HEK293 (cell line): ENCODE measurements at regions not wholly inside any gene's neighbourhood (a gene's known extent, or its start where the extent isn't known, plus 50 kb on each side); places are given as distances from the start of the nearest gene placed in this dataset.

Experiments
- CTCF ChIA-PET: fragments of 350-600 bp; formaldehyde crosslinking; extraction: SDS; loops from one replicate; lab custom pipeline; 2021; ENCODE audit warnings: antibody characterized with exemption; lab: Yijun Ruan, JAX
- POLR2A ChIA-PET: fragments of 300-600 bp; formaldehyde crosslinking; extraction: SDS; loops from one replicate; lab custom pipeline; 2020; ENCODE audit warnings: antibody characterized with exemption, inconsistent platforms; lab: Yijun Ruan, JAX
- H3K27ac ChIP-seq: fragments of 200-500 bp; sonication (Bioruptor generic); 2 replicates; pipeline ENCODE4 v1.5.1; 2014; ENCODE audit warnings: low read depth, low read length, control low read depth, inconsistent platforms; ENCODE audit errors: extremely low read depth
- H3K36me3 ChIP-seq, 2 experiments: fragments of 200-500 bp in 1 of 2; sonication (Bioruptor generic) in 1 of 2; 1 replicate in 1 of 2; 2 replicates in 1 of 2; pipeline ENCODE4 v1.5.1; 2014 to 2017; ENCODE audit warnings: inconsistent platforms in 2 of 2, low read length in 2 of 2; ENCODE audit not compliant: control insufficient read depth in 2 of 2, insufficient read depth in 1 of 2
- H3K4me1 ChIP-seq: fragments of 200-500 bp; sonication (Bioruptor generic); 2 replicates; pipeline ENCODE4 v1.5.1; 2014; ENCODE audit warnings: mild to moderate bottlenecking, low read length, inconsistent platforms; ENCODE audit not compliant: control insufficient read depth, insufficient read depth
- H3K4me3 ChIP-seq: 2 replicates; pipeline ENCODE4 v1.5.1; 2011; ENCODE audit warnings: low read depth, mild to moderate bottlenecking, control low read depth, low read length, moderate library complexity
- H3K9me3 ChIP-seq: fragments of 200-500 bp; sonication (Bioruptor generic); 2 replicates; pipeline ENCODE4 v1.5.1; 2014; ENCODE audit warnings: low read depth, low read length, inconsistent platforms; ENCODE audit not compliant: control insufficient read depth, insufficient read depth
- FEZF1 ChIP-seq: fragments of 450-650 bp; formaldehyde crosslinking; IDR thresholded peaks from 2 replicates; pipeline ENCODE4 v1.5.1; 2016; ENCODE audit warnings: missing biosample characterization, missing genetic modification characterization
- GLIS1 ChIP-seq: fragments of 450-650 bp; formaldehyde crosslinking; IDR thresholded peaks from 2 replicates; pipeline ENCODE4 v1.5.1; 2016; ENCODE audit warnings: missing biosample characterization, missing genetic modification characterization
- ZBTB17 ChIP-seq: fragments of 450-650 bp; formaldehyde crosslinking; IDR thresholded peaks from 2 replicates; pipeline ENCODE4 v1.5.1; 2016; ENCODE audit warnings: missing biosample characterization, missing genetic modification characterization
- ZNF138 ChIP-seq: fragments of 450-650 bp; formaldehyde crosslinking; IDR thresholded peaks from 2 replicates; pipeline ENCODE4 v1.5.1; 2016; ENCODE audit warnings: missing biosample characterization, missing genetic modification characterization, borderline replicate concordance
- ZNF157 ChIP-seq: fragments of 450-650 bp; formaldehyde crosslinking; IDR thresholded peaks from 2 replicates; pipeline ENCODE4 v1.5.1; 2016; ENCODE audit warnings: missing biosample characterization, missing genetic modification characterization
- ZNF24 ChIP-seq: fragments of 450-650 bp; formaldehyde crosslinking; IDR thresholded peaks from 2 replicates; pipeline ENCODE4 v1.5.1; 2016; ENCODE audit warnings: missing biosample characterization, missing genetic modification characterization
- ZNF416 ChIP-seq: fragments of 450-650 bp; formaldehyde crosslinking; IDR thresholded peaks from 2 replicates; pipeline ENCODE4 v1.5.1; 2016; ENCODE audit warnings: missing biosample characterization, missing genetic modification characterization
- ZNF510 ChIP-seq: fragments of 450-650 bp; formaldehyde crosslinking; IDR thresholded peaks from 2 replicates; pipeline ENCODE4 v1.5.1; 2018; ENCODE audit warnings: mild to moderate bottlenecking, missing genetic modification characterization, missing biosample characterization; ENCODE audit not compliant: insufficient replicate concordance
- ZNF677 ChIP-seq: fragments of 450-650 bp; IDR thresholded peaks from 2 replicates; pipeline ENCODE4 v1.5.0; 2018; ENCODE audit warnings: missing biosample characterization, mild to moderate bottlenecking, missing genetic modification characterization, moderate library complexity
- TF ChIP-seq, protein P1 (sequence below): fragments of 450-650 bp; formaldehyde crosslinking; IDR thresholded peaks from 2 replicates; pipeline ENCODE4 v1.5.1; 2017; ENCODE audit warnings: missing biosample characterization, missing genetic modification characterization
- TF ChIP-seq, protein P2 (sequence below): fragments of 450-650 bp; formaldehyde crosslinking; IDR thresholded peaks from 2 replicates; pipeline ENCODE4; 2016; ENCODE audit warnings: missing biosample characterization, missing genetic modification characterization
- TF ChIP-seq, protein P3 (sequence below): fragments of 450-650 bp; formaldehyde crosslinking; IDR thresholded peaks from 2 replicates; pipeline ENCODE4 v1.5.1; 2016; ENCODE audit warnings: missing biosample characterization, missing genetic modification characterization
- TF ChIP-seq, protein P4 (sequence below): fragments of 450-650 bp; formaldehyde crosslinking; IDR thresholded peaks from 2 replicates; pipeline ENCODE4 v1.5.1; 2016; ENCODE audit warnings: missing biosample characterization, missing genetic modification characterization
- TF ChIP-seq, protein P5 (sequence below): fragments of 450-650 bp; formaldehyde crosslinking; IDR thresholded peaks from 2 replicates; pipeline ENCODE4 v1.5.1; 2016; ENCODE audit warnings: missing biosample characterization, missing genetic modification characterization

DNA sequence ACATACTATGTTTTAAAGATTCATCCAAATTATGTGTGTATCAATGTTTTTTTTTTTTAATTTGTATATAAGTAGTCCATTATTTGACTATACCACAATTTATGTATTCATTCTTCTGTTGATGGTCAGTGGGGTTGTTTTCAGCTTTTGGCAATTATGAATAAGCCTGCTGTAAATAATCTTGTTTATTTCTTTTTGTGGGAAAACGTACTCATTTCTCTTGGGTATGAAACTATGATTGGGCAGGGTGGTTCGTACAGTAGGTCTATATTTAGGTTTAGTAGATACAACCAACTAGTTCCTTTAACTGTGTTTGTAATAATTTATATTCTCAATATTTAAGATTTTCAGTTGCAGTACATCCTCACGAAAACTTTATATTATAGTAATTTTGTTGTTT lies 329.2 kb downstream of the LPIN1 start:
- Histone ChIP-seq H3K27ac (no peak overlapping the region), H3K36me3 (no peaks in the 10 kb centered on the region), H3K4me1 (peaks cover 6% of the 10 kb centered on the region; the same call in 1 of the 2 replicates), H3K4me3 (no peak overlapping the region), H3K9me3 (no peaks in the 10 kb centered on the region)
- POLR2A ChIA-PET, result no interaction called here
- CTCF ChIA-PET, result interaction anchor here (1.0 kb wide), 1 partner anchor 12 kb away, joined by 3 read pairs; no protein-coding TSS in a partner anchor
- no peak for TF ChIP-seq FEZF1 (tag by site-specific recombination)
- TF ChIP-seq ZNF416 (tag by site-specific recombination), result no peak
- TF ChIP-seq, protein P1, sequence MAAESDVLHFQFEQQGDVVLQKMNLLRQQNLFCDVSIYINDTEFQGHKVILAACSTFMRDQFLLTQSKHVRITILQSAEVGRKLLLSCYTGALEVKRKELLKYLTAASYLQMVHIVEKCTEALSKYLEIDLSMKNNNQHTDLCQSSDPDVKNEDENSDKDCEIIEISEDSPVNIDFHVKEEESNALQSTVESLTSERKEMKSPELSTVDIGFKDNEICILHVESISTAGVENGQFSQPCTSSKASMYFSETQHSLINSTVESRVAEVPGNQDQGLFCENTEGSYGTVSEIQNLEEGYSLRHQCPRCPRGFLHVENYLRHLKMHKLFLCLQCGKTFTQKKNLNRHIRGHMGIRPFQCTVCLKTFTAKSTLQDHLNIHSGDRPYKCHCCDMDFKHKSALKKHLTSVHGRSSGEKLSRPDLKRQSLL (tag by site-specific recombination), result no peak
- TF ChIP-seq, protein P2, sequence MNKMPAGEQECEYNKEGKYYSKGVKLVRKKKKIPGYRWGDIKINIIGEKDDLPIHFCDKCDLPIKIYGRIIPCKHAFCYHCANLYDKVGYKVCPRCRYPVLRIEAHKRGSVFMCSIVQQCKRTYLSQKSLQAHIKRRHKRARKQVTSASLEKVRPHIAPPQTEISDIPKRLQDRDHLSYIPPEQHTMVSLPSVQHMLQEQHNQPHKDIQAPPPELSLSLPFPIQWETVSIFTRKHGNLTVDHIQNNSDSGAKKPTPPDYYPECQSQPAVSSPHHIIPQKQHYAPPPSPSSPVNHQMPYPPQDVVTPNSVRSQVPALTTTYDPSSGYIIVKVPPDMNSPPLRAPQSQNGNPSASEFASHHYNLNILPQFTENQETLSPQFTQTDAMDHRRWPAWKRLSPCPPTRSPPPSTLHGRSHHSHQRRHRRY, result no peak
- no peak for TF ChIP-seq ZNF24 (tag by site-specific recombination)
- TF ChIP-seq, protein P3, sequence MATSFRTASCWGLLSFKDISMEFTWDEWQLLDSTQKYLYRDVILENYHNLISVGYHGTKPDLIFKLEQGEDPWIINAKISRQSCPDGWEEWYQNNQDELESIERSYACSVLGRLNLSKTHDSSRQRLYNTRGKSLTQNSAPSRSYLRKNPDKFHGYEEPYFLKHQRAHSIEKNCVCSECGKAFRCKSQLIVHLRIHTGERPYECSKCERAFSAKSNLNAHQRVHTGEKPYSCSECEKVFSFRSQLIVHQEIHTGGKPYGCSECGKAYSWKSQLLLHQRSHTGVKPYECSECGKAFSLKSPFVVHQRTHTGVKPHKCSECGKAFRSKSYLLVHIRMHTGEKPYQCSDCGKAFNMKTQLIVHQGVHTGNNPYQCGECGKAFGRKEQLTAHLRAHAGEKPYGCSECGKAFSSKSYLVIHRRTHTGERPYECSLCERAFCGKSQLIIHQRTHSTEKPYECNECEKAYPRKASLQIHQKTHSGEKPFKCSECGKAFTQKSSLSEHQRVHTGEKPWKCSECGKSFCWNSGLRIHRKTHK (tag by site-specific recombination), result no peak
- no peak for TF ChIP-seq ZNF677 (tag by site-specific recombination)
- TF ChIP-seq ZNF510 (tag by site-specific recombination), result no peak
- no peak for TF ChIP-seq ZNF138 (tag by site-specific recombination)
- TF ChIP-seq GLIS1 (tag by site-specific recombination), result no peak
- TF ChIP-seq, protein P4, sequence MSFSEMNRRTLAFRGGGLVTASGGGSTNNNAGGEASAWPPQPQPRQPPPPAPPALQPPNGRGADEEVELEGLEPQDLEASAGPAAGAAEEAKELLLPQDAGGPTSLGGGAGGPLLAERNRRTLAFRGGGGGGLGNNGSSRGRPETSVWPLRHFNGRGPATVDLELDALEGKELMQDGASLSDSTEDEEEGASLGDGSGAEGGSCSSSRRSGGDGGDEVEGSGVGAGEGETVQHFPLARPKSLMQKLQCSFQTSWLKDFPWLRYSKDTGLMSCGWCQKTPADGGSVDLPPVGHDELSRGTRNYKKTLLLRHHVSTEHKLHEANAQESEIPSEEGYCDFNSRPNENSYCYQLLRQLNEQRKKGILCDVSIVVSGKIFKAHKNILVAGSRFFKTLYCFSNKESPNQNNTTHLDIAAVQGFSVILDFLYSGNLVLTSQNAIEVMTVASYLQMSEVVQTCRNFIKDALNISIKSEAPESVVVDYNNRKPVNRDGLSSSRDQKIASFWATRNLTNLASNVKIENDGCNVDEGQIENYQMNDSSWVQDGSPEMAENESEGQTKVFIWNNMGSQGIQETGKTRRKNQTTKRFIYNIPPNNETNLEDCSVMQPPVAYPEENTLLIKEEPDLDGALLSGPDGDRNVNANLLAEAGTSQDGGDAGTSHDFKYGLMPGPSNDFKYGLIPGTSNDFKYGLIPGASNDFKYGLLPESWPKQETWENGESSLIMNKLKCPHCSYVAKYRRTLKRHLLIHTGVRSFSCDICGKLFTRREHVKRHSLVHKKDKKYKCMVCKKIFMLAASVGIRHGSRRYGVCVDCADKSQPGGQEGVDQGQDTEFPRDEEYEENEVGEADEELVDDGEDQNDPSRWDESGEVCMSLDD, result no peak

DNA sequence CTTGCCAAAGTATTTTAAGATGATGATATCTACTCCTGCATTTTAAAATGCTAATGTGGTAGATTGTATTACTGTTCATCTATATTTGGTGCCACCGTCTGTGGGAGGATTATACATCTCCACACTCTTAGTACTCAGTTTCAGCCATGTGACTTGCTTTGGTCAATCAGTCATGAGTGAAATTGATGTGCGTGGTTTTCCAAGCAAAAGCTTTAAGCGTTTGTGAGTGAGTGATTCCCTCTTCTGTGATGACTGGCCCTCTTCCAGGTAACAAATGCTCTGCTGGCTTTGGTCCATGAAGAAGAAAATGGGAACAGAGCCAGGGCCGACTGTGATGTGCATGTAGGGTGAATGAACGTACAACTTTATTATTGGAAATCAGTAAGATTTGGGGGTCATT lies 330.4 kb downstream of the LPIN1 start:
- TF ChIP-seq ZBTB17 (tag by site-specific recombination) (0 out of 2 replicates have a peak, but pooled peaks have one; percentile 15), ZNF157 (tag by site-specific recombination) (no peak)
- TF ChIP-seq, protein P5, sequence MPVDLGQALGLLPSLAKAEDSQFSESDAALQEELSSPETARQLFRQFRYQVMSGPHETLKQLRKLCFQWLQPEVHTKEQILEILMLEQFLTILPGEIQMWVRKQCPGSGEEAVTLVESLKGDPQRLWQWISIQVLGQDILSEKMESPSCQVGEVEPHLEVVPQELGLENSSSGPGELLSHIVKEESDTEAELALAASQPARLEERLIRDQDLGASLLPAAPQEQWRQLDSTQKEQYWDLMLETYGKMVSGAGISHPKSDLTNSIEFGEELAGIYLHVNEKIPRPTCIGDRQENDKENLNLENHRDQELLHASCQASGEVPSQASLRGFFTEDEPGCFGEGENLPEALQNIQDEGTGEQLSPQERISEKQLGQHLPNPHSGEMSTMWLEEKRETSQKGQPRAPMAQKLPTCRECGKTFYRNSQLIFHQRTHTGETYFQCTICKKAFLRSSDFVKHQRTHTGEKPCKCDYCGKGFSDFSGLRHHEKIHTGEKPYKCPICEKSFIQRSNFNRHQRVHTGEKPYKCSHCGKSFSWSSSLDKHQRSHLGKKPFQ, result no peak
- Histone ChIP-seq H3K36me3 (no peaks in the 10 kb centered on the region), H3K9me3 (no peaks in the 10 kb centered on the region), H3K27ac (no peak overlapping the region), H3K4me3 (no peak overlapping the region), H3K4me1 (peaks cover 6% of the 10 kb centered on the region; the same call in 1 of the 2 replicates)
- POLR2A ChIA-PET, result no interaction called here
- CTCF ChIA-PET, result no interaction called here
